Mesodermal cell (in vitro differentiated cells): ENCODE measurements at regions not wholly inside any gene's neighbourhood (a gene's known extent, or its start where the extent isn't known, plus 50 kb on each side); places are given as distances from the start of the nearest gene placed in this dataset.

Source experiments
- H3K27ac ChIP-seq: 2 replicates; pipeline ENCODE4 v1.7.0; 2013; ENCODE audit warnings: mild to moderate bottlenecking, low read depth, low read length, moderate library complexity; ENCODE audit not compliant: severe bottlenecking
- H3K36me3 ChIP-seq: 2 replicates; pipeline ENCODE4 v1.7.1; 2013; ENCODE audit warnings: mild to moderate bottlenecking, low read length, moderate library complexity; ENCODE audit not compliant: control insufficient read depth, insufficient read depth
- H3K4me1 ChIP-seq: one replicate; pipeline ENCODE4 v1.7.1; 2013; ENCODE audit warnings: mild to moderate bottlenecking, low read length; ENCODE audit not compliant: insufficient read depth, control insufficient read depth, poor library complexity, severe bottlenecking
- H3K4me3 ChIP-seq: 2 replicates; pipeline ENCODE4 v1.7.0; 2013; ENCODE audit warnings: low read length, control low read depth, mild to moderate bottlenecking; ENCODE audit not compliant: insufficient read depth, poor library complexity, severe bottlenecking; ENCODE audit errors: extremely low read depth
- H3K9me3 ChIP-seq: 2 replicates; pipeline ENCODE4 v1.7.1; 2013; ENCODE audit warnings: mild to moderate bottlenecking, low read length, moderate library complexity; ENCODE audit not compliant: control insufficient read depth
- WGBS, 2 experiments: methylation state at CpG; one replicate each; pipeline ENCODE4 v1.1.5; 2013; ENCODE audit warnings: missing lambda C conversion rate in 2 of 2; ENCODE audit not compliant: insufficient coverage in 2 of 2; 5-methylcytosine and 5-hydroxymethylcytosine counted together

DNA sequence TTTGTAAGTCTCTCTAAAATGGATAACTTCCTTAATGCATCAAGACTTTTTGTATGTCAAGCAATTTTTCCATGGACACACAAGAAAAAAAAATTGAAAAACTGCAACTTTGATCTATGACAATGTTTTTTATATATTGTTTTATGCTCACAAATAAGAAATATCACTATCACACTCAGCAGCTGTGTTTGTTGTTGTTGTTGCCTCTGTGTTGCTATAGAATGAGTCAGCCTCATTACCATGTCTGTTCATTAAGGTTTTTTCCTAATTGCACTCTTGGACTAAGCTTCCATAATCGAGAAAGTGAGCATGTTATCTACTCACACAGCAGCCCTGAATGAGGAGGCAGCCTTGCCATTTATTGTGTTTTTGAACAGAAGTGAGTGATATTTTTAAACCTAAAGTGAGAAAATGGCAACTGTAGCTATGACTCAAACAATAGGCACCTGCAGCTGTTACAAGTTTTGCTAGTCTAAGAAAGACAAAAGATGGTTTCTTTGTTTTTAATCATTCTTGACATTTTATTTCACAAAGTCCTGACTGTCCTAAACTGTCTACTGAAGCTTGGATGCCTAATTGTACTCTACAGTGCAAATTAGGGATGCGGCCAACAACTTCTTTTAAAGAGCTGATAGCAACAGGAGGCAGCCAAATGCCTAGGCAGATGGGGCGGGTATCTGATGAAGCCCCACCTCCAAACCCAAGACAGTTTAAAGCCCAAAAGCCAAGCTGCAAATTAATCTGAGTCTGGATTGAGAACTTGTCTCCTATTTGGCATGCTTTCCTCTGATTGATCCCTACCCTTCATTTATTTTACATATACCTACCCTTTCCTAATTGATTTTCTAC, 77.9 kb upstream of the DOK5 start:
- Histone ChIP-seq H3K4me1 (no peaks in the 10 kb centered on the region), H3K4me3 (no peak overlapping the region), H3K27ac (no peak overlapping the region), H3K9me3 (no peaks in the 10 kb centered on the region), H3K36me3 (no peaks in the 10 kb centered on the region)
- WGBS, 2 experiments = 86 to 94% methylated on average over 2 of the region's 3 CpGs

DNA sequence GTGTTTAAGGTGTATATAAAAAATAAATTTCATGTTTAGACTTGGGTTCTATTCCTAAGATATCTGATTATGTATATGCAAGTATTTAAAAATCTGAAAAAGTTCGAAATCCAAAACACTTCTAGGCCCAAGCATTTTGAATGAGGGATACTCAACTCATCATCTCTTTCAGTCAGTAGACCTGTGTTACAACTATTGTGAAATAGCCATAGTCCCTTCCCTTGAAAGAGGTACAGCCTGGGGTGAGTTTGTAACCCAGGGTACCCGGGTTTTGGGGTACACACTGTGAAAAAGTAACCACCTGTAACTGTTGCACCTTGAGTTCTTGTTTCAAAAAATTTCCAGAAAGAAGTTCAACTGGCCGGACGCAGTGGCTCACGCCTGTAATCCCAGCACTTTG, 76.6 kb upstream of the DOK5 start:
- no peak overlapping the region for H3K27ac ChIP-seq
- 94 to 100% methylated on average over 4 of the region's 5 CpGs for WGBS, 2 experiments
- H3K9me3 ChIP-seq = no peaks in the 10 kb centered on the region

GRCh38 chr20:54405540-54405939, 69.9 kb upstream of the DOK5 start:
- Histone ChIP-seq H3K27ac (no peak overlapping the region), H3K4me1 (no peaks in the 10 kb centered on the region), H3K4me3 (no peak overlapping the region), H3K36me3 (no peaks in the 10 kb centered on the region), H3K9me3 (no peaks in the 10 kb centered on the region)
- WGBS, 2 experiments = 82 to 100% methylated on average over 1 of the region's 2 CpGs

More for the DNA sequence above, 76.6 kb upstream of the DOK5 start:
- Histone ChIP-seq H3K4me1 (no peaks in the 10 kb centered on the region), H3K4me3 (no peak overlapping the region), H3K36me3 (no peaks in the 10 kb centered on the region)

DNA sequence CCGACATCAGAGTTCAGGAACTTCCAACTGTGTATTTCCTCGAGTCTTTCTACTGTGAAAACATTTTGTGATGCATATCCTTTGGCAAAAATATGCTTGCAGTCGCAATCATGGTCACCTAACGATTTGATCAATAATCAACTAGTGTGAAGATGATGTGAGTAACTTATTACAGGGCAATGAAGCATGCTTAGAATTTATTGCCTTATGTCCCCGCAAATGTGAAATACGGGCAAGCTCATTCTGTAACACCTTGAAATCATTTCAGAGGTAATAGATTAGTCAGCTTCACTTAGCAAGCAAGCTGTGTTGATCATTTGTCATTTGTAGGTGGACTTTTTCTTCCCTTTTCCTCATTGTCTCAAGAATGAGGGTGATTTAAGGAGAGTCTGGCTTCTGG, 67.9 kb upstream of the DOK5 start:
- no peaks in the 10 kb centered on the region for H3K4me1 ChIP-seq
- no peak overlapping the region for H3K4me3 ChIP-seq
- H3K9me3 ChIP-seq = no peaks in the 10 kb centered on the region
- H3K27ac ChIP-seq = no peak overlapping the region
- no peaks in the 10 kb centered on the region for H3K36me3 ChIP-seq
- 83 to 93% methylated on average over 5 to 6 of the region's 6 CpGs for WGBS, 2 experiments

GRCh38 chr20:54415967-54416366, 59.4 kb upstream of the DOK5 start:
- Histone ChIP-seq H3K9me3 (no peaks in the 10 kb centered on the region), H3K36me3 (no peaks in the 10 kb centered on the region), H3K27ac (no peak overlapping the region), H3K4me3 (no peak overlapping the region), H3K4me1 (no peaks in the 10 kb centered on the region)
- no CpG with 5 or more reads among the region's 1 CpG for WGBS, 2 experiments

DNA sequence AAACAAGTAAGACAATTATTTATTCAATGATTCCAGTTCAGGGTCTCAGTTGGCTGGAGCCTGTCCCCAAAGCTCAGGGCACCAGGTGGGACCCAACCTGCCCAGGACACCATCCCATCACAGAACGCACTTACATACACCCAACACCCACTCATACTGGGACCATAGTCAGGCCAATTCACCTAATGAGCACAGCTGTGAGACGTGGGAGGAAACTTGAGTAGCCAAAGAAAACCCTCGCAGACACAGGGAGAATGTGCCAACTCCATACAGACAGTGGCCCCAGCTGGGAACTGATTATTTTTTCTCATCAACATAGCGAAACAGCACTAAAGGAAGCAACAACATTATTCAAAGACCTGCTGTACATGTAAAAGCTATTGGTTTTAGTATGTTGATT, 58.6 kb upstream of the DOK5 start:
- Histone ChIP-seq H3K27ac (no peak overlapping the region), H3K36me3 (no peaks in the 10 kb centered on the region), H3K4me3 (no peak overlapping the region), H3K4me1 (no peaks in the 10 kb centered on the region), H3K9me3 (no peaks in the 10 kb centered on the region)
- 83% methylated on average over 2 to 3 of the region's 4 CpGs for WGBS, 2 experiments

DNA sequence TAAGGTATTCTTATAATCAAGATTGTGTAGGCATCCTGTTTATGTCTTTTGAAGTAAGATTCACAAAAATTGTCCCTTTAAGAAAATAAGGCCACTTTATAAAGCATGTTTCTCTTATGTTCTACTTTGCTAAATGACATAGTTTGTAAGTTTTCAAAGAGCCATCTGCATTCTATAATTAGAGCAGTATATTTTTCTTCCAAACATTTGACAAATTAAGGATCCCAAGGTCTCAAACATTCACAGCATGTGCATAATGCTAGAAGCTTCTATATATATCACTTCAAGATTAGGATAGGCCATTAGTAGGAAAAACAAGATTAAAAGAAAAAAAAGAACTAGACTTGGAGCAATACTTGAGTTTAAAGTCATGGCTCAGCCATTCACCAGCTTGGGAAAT, 55.9 kb upstream of the DOK5 start:
- Histone ChIP-seq H3K27ac (no peak overlapping the region), H3K4me3 (no peak overlapping the region), H3K36me3 (no peaks in the 10 kb centered on the region), H3K9me3 (peaks cover 2% of the 10 kb centered on the region), H3K4me1 (no peaks in the 10 kb centered on the region)
